ENCODE measurements at regions not wholly inside any gene's neighbourhood (a gene's known extent, or its start where the extent isn't known, plus 50 kb on each side); places are given as distances from the start of the nearest gene placed in this dataset.

GRCh38 chr15:60217161-60217560, 180.6 kb downstream of the ANXA2 start:
- BruUV-seq (replicated peaks) = no TSS peak
- H3K27ac ChIP-seq (ENCODE audit: low read length) = no peak overlapping the region
- CTCF ChIA-PET = no interaction called here

GRCh38 chr15:60218256-60218655, 179.5 kb downstream of the ANXA2 start:
- intact Hi-C loops (cut with micrococcal nuclease) = no loop called here
- DNase-seq = no peak
- CTCF ChIA-PET = no interaction called here

More at GRCh38 chr15:60217161-60217560, 180.6 kb downstream of the ANXA2 start:
- H3K9ac ChIP-seq (ENCODE audit: low read length) = no peak overlapping the region
- H3K27me3 ChIP-seq (ENCODE audit: low read length) = peaks cover 52% of the 10 kb centered on the region
- H3K36me3 ChIP-seq (ENCODE audit: low read depth, low read length) = no peaks in the 10 kb centered on the region
- no peak for DNase-seq
- H2AFZ ChIP-seq (ENCODE audit: low read length) = no peak overlapping the region
- TF ChIP-seq EZH2 (IDR thresholded peaks at IDR 0.05; ENCODE audit: low read length, unreplicated experiment) = no peak
- no peak for TF ChIP-seq EZH2phosphoT487 (IDR thresholded peaks at IDR 0.05; ENCODE audit: borderline replicate concordance, low read length)
- no peak for TF ChIP-seq CTCF (conservative IDR thresholded peaks at IDR 0.05; ENCODE audit: low read depth, low read length)
- H3K4me3 ChIP-seq (ENCODE audit: low read length) = no peak overlapping the region
- H3K4me2 ChIP-seq (ENCODE audit: low read length) = no peak overlapping the region
- no peaks in the 10 kb centered on the region for H3K79me2 ChIP-seq (ENCODE audit: low read length)
- no peaks in the 10 kb centered on the region for H4K20me1 ChIP-seq (ENCODE audit: low read length)
- H3K9me3 ChIP-seq (ENCODE audit: low read length) = no peaks in the 10 kb centered on the region
- ATAC-seq = no peak
- H3K4me1 ChIP-seq (ENCODE audit: insufficient read depth, low read length) = no peaks in the 10 kb centered on the region
- no peaks in the 10 kb centered on the region for H3K9me2 ChIP-seq (replicated peaks; ENCODE audit: low read length)
- intact Hi-C loops (cut with micrococcal nuclease) = no loop called here
- H3F3A ChIP-seq (ENCODE audit: low read length, unreplicated experiment) = no peaks in the 10 kb centered on the region
- POLR2A ChIA-PET (ENCODE audit: unreplicated experiment) = no interaction called here

GRCh38 chr15:60219866-60220265, 177.9 kb downstream of the ANXA2 start:
- ChIA-PET POLR2A (ENCODE audit: unreplicated experiment) (no interaction called here), CTCF (no interaction called here)
- Histone ChIP-seq H3K9me3 (ENCODE audit: low read length) (no peaks in the 10 kb centered on the region), H3K36me3 (ENCODE audit: low read depth, low read length) (no peaks in the 10 kb centered on the region), H3K27ac (ENCODE audit: low read length) (no peak overlapping the region), H3K79me2 (ENCODE audit: low read length) (no peaks in the 10 kb centered on the region), H4K20me1 (ENCODE audit: low read length) (no peaks in the 10 kb centered on the region), H3K4me1 (ENCODE audit: insufficient read depth, low read length) (no peaks in the 10 kb centered on the region), H2AFZ (ENCODE audit: low read length) (no peak overlapping the region), H3K27me3 (ENCODE audit: low read length) (peaks cover 72% of the 10 kb centered on the region), H3F3A (ENCODE audit: low read length, unreplicated experiment) (no peaks in the 10 kb centered on the region), H3K4me2 (ENCODE audit: low read length) (no peak overlapping the region), H3K9me2 (replicated peaks; ENCODE audit: low read length) (no peaks in the 10 kb centered on the region), H3K4me3 (ENCODE audit: low read length) (no peak overlapping the region), H3K9ac (ENCODE audit: low read length) (no peak overlapping the region)
- intact Hi-C loops (cut with micrococcal nuclease) = no loop called here
- no TSS peak for BruUV-seq (replicated peaks)
- no peak for TF ChIP-seq CTCF (conservative IDR thresholded peaks at IDR 0.05; ENCODE audit: low read depth, low read length)
- TF ChIP-seq EZH2 (IDR thresholded peaks at IDR 0.05; ENCODE audit: low read length, unreplicated experiment) = no peak
- TF ChIP-seq EZH2phosphoT487 (IDR thresholded peaks at IDR 0.05; ENCODE audit: borderline replicate concordance, low read length) = no peak
- ATAC-seq (no peak), DNase-seq (no peak)

More at GRCh38 chr15:60218256-60218655, 179.5 kb downstream of the ANXA2 start:
- H3K9me3 ChIP-seq (ENCODE audit: low read length) = no peaks in the 10 kb centered on the region
- H3K27ac ChIP-seq (ENCODE audit: low read length) = no peak overlapping the region
- no peaks in the 10 kb centered on the region for H3K79me2 ChIP-seq (ENCODE audit: low read length)
- no peak overlapping the region for H2AFZ ChIP-seq (ENCODE audit: low read length)
- H4K20me1 ChIP-seq (ENCODE audit: low read length) = no peaks in the 10 kb centered on the region
- ATAC-seq = no peak
- no peaks in the 10 kb centered on the region for H3K9me2 ChIP-seq (replicated peaks; ENCODE audit: low read length)
- peaks cover 56% of the 10 kb centered on the region for H3K27me3 ChIP-seq (ENCODE audit: low read length)
- no peak overlapping the region for H3K9ac ChIP-seq (ENCODE audit: low read length)
- no peak overlapping the region for H3K4me3 ChIP-seq (ENCODE audit: low read length)
- POLR2A ChIA-PET (ENCODE audit: unreplicated experiment) = no interaction called here
- no peaks in the 10 kb centered on the region for H3F3A ChIP-seq (ENCODE audit: low read length, unreplicated experiment)
- H3K36me3 ChIP-seq (ENCODE audit: low read depth, low read length) = no peaks in the 10 kb centered on the region
- no peak overlapping the region for H3K4me2 ChIP-seq (ENCODE audit: low read length)
- no peaks in the 10 kb centered on the region for H3K4me1 ChIP-seq (ENCODE audit: insufficient read depth, low read length)
- BruUV-seq (replicated peaks) = no TSS peak
- TF ChIP-seq EZH2phosphoT487 (IDR thresholded peaks at IDR 0.05; ENCODE audit: borderline replicate concordance, low read length) (no peak), CTCF (conservative IDR thresholded peaks at IDR 0.05; ENCODE audit: low read depth, low read length) (no peak), EZH2 (IDR thresholded peaks at IDR 0.05; ENCODE audit: low read length, unreplicated experiment) (no peak)

Measured in PC-3 (cell line).